Suprapubic skin (tissue), 4 donors: ENCODE measurements at regions not wholly inside any gene's neighbourhood (a gene's known extent, or its start where the extent isn't known, plus 50 kb on each side); places are given as distances from the start of the nearest gene placed in this dataset.

Source experiments
- DNase-seq, 2 donors: peaks; one replicate each; pipeline ENCODE4 v3.0.0-alpha.2; 2019; ENCODE audit warnings: low spot score in 2 of 2
- H3K27ac ChIP-seq: fragments of 200-600 bp; sonication (generic); one replicate; pipeline ENCODE4 v1.5.1; 2019
- H3K27me3 ChIP-seq: fragments of 200-600 bp; sonication (generic); one replicate; pipeline ENCODE4 v1.5.1; 2019
- H3K36me3 ChIP-seq: fragments of 200-600 bp; sonication (generic); one replicate; pipeline ENCODE4 v1.5.1; 2019
- H3K4me1 ChIP-seq: fragments of 200-600 bp; sonication (generic); one replicate; pipeline ENCODE4 v1.5.1; 2019
- H3K4me3 ChIP-seq: fragments of 200-600 bp; sonication (generic); one replicate; pipeline ENCODE4 v1.5.1; 2019; ENCODE audit warnings: mild to moderate bottlenecking
- H3K9me3 ChIP-seq: fragments of 200-600 bp; sonication (generic); one replicate; pipeline ENCODE4 v1.5.1; 2019
- CTCF ChIP-seq, 2 donors: fragments of 200-600 bp in 1 of 2; fragments of 450-650 bp in 1 of 2; sonication (generic) in 1 of 2; IDR thresholded peaks; one replicate each; pipeline ENCODE4 v1.5.1; 2016 to 2019; ENCODE audit warnings: antibody characterized with exemption in 2 of 2, mild to moderate bottlenecking in 1 of 2, moderate library complexity in 1 of 2
- EP300 ChIP-seq: sonication (generic); formaldehyde crosslinking; IDR thresholded peaks from one replicate; pipeline ENCODE4 v1.6.1; 2017; ENCODE audit warnings: antibody characterized with exemption
- POLR2A ChIP-seq, 2 donors: fragments of 450-650 bp; IDR thresholded peaks; one replicate each; pipeline ENCODE4 v1.6.1; 2017; ENCODE audit warnings: antibody characterized with exemption in 2 of 2, mild to moderate bottlenecking in 2 of 2, moderate library complexity in 2 of 2
- POLR2AphosphoS5 ChIP-seq, 3 donors: sonication (generic); formaldehyde crosslinking; IDR thresholded peaks; one replicate each; pipeline ENCODE4 v1.6.1; 2017; ENCODE audit warnings: antibody characterized with exemption in 3 of 3
- WGBS: methylation state at CpG from one replicate; pipeline ENCODE4 v1.1.5; 2018; 5-methylcytosine and 5-hydroxymethylcytosine counted together

- Histone ChIP-seq H3K4me1 (no peaks in the 10 kb centered on the region), H3K27ac (no peak overlapping the region), H3K9me3 (peaks cover 4% of the 10 kb centered on the region), H3K36me3 (no peaks in the 10 kb centered on the region), H3K4me3 (no peak overlapping the region), H3K27me3 (no peaks in the 10 kb centered on the region)
- 31% methylated on average over 1 of the region's 1 CpG for WGBS
- no peak for DNase-seq
- no peak for TF ChIP-seq CTCF (IDR thresholded peaks at IDR 0.05)
- no peak for TF ChIP-seq POLR2A (IDR thresholded peaks at IDR 0.05)
- no peak for TF ChIP-seq POLR2AphosphoS5 (IDR thresholded peaks at IDR 0.05)
- no peak for TF ChIP-seq EP300
These were observed 254.7 kb upstream of the MOCS1 start for GRCh38 chr6:40188931-40189330.

DNA sequence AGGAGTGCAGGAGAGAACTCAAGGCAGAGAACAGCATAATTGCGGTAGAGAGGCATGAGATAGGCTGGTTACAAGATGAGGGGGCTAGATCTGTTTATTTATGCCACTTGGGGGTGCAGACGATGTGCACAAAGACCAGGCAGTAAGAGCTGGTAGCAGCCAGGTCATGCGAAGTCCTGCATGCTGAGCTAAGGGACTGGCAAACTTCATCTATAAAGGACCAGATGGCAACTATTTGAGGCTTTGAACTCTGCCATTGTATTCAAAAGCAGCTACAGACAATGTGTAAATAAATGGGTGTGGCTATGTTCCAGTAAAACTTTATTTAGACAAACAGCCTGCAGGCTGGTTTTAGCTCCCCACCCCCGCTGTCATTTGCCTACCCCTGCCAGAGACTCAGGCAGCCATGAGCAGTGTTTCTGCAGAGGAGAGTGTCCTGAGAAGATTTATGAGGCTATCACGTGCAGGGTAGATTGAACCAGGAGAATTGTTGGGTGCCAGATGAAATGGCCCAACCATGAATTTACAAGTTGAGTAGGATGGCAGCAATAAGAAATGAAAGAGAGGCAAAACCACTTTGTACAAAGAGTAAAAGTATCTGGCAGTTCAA lies 253.4 kb upstream of the MOCS1 start:
- no peak for DNase-seq
- no peaks in the 10 kb centered on the region for H3K36me3 ChIP-seq
- H3K27me3 ChIP-seq: no peaks in the 10 kb centered on the region
- TF ChIP-seq CTCF (IDR thresholded peaks at IDR 0.05) (no peak), POLR2A (IDR thresholded peaks at IDR 0.05) (no peak), POLR2AphosphoS5 (IDR thresholded peaks at IDR 0.05) (no peak)
- no peak overlapping the region for H3K27ac ChIP-seq
- no peak overlapping the region for H3K4me3 ChIP-seq
- peaks cover 15% of the 10 kb centered on the region for H3K9me3 ChIP-seq
- 61% methylated on average over 5 of the region's 5 CpGs for WGBS
- no peaks in the 10 kb centered on the region for H3K4me1 ChIP-seq

GRCh38 chr6:40185486-40185885 lies 251.2 kb upstream of the MOCS1 start:
- no peaks in the 10 kb centered on the region for H3K4me1 ChIP-seq
- H3K36me3 ChIP-seq: no peaks in the 10 kb centered on the region
- WGBS: 85% methylated on average over 1 of the region's 1 CpG
- peaks cover 15% of the 10 kb centered on the region for H3K9me3 ChIP-seq
- H3K27ac ChIP-seq: no peak overlapping the region
- TF ChIP-seq CTCF (IDR thresholded peaks at IDR 0.05) (no peak), POLR2AphosphoS5 (IDR thresholded peaks at IDR 0.05) (no peak), POLR2A (IDR thresholded peaks at IDR 0.05) (no peak), EP300 (no peak)
- H3K27me3 ChIP-seq: no peaks in the 10 kb centered on the region
- no peak overlapping the region for H3K4me3 ChIP-seq
- DNase-seq: no peak

- no peaks in the 10 kb centered on the region for H3K4me1 ChIP-seq
- no peaks in the 10 kb centered on the region for H3K27me3 ChIP-seq
- peaks cover 15% of the 10 kb centered on the region for H3K9me3 ChIP-seq
- DNase-seq: no peak
- TF ChIP-seq CTCF (IDR thresholded peaks at IDR 0.05) (no peak), EP300 (no peak), POLR2AphosphoS5 (IDR thresholded peaks at IDR 0.05) (no peak), POLR2A (IDR thresholded peaks at IDR 0.05) (no peak)
- no peaks in the 10 kb centered on the region for H3K36me3 ChIP-seq
- H3K27ac ChIP-seq: no peak overlapping the region
- 95% methylated on average over 4 of the region's 4 CpGs for WGBS
- H3K4me3 ChIP-seq: no peak overlapping the region
These were observed 249.6 kb upstream of the MOCS1 start for GRCh38 chr6:40183902-40184301.

DNA sequence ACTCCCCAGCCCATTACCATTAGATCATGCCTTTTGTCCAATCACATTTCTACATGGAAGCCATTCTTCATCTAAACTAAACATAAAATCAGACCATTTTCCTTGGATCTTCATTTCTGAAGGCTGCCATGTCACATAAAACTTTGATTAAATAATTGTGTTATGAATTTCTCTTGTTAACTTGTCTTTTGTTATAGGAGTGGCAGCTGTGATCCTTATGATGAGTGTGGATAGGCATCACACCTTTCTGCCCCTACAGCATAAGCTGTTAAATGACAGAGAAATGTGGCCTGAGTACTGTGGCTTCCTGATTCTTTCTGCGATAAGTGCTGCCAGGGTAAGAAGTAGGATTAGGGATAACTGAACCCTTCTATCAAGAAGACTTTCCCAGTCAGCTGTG lies 247.1 kb upstream of the MOCS1 start:
- no peak overlapping the region for H3K4me3 ChIP-seq
- no peak for DNase-seq

More for the DNA sequence above, 247.1 kb upstream of the MOCS1 start:
- no peaks in the 10 kb centered on the region for H3K36me3 ChIP-seq
- H3K27ac ChIP-seq: no peak overlapping the region
- TF ChIP-seq CTCF (IDR thresholded peaks at IDR 0.05): no peak
- no peak for TF ChIP-seq EP300
- TF ChIP-seq POLR2AphosphoS5 (IDR thresholded peaks at IDR 0.05): no peak
- no peak for TF ChIP-seq POLR2A (IDR thresholded peaks at IDR 0.05)
- no peaks in the 10 kb centered on the region for H3K27me3 ChIP-seq
- peaks cover 15% of the 10 kb centered on the region for H3K9me3 ChIP-seq
- WGBS: 96% methylated on average over 1 of the region's 1 CpG
- no peaks in the 10 kb centered on the region for H3K4me1 ChIP-seq
